PC-3 (cell line): ENCODE measurements at regions not wholly inside any gene's neighbourhood (a gene's known extent, or its start where the extent isn't known, plus 50 kb on each side); places are given as distances from the start of the nearest gene placed in this dataset.

Source experiments
- ATAC-seq: fragments of 200-7000 bp; cut with Tn5 transposase; 2 replicates; pipeline ENCODE4 v1.9.1; 2020; ENCODE audit warnings: mild to moderate bottlenecking, moderate library complexity
- BruUV-seq: library from RNA; stranded (reverse); fragments of 400-500 nt; replicated peaks from 2 replicates; lab custom pipeline; 2021; lab: Mats Ljungman, UMichigan
- CTCF ChIA-PET: fragments of 300-600 bp; sonication (Branson Sonifier 250); formaldehyde crosslinking; loops from one replicate; lab custom pipeline; 2022; ENCODE audit warnings: antibody characterized with exemption; lab: Charles Lee
- POLR2A ChIA-PET: fragments of 300-600 bp; sonication (Branson Sonifier 250); formaldehyde crosslinking; loops from one replicate; lab custom pipeline; 2022; ENCODE audit warnings: antibody characterized with exemption; ENCODE audit not compliant: unreplicated experiment; lab: Charles Lee
- DNase-seq: peaks from one replicate; pipeline ENCODE4 v3.0.0-alpha.2; 2015
- H2AFZ ChIP-seq: fragments of 300-600 bp; sonication (generic); 2 replicates; pipeline ENCODE4 v1.6.0; 2016; ENCODE audit warnings: antibody characterized with exemption, low read length
- H3F3A ChIP-seq: fragments of 300-600 bp; sonication (generic); one replicate; pipeline ENCODE4 v1.6.0; 2017; ENCODE audit warnings: antibody characterized with exemption, low read length, control low read depth, mild to moderate bottlenecking; ENCODE audit not compliant: unreplicated experiment
- H3K27ac ChIP-seq: fragments of 300-600 bp; sonication (generic); 2 replicates; pipeline ENCODE4 v1.5.1; 2016; ENCODE audit warnings: mild to moderate bottlenecking, low read length
- H3K27me3 ChIP-seq: fragments of 300-600 bp; sonication (generic); 2 replicates; pipeline ENCODE4 v1.6.1; 2016; ENCODE audit warnings: low read length, mixed read lengths
- H3K36me3 ChIP-seq: fragments of 300-600 bp; sonication (generic); 2 replicates; pipeline ENCODE4 v1.6.1; 2016; ENCODE audit warnings: low read depth, mixed run types, low read length, mixed read lengths
- H3K4me1 ChIP-seq: fragments of 300-600 bp; sonication (generic); 2 replicates; pipeline ENCODE4 v1.5.1; 2016; ENCODE audit warnings: low read length; ENCODE audit not compliant: insufficient read depth
- H3K4me2 ChIP-seq: fragments of 300-600 bp; sonication (generic); 2 replicates; pipeline ENCODE4 v1.6.0; 2016; ENCODE audit warnings: low read length
- H3K4me3 ChIP-seq: fragments of 300-600 bp; sonication (generic); 2 replicates; pipeline ENCODE4 v1.5.1; 2016; ENCODE audit warnings: mild to moderate bottlenecking, low read length, mixed read lengths
- H3K79me2 ChIP-seq: fragments of 300-600 bp; sonication (generic); 2 replicates; pipeline ENCODE4 v1.6.1; 2017; ENCODE audit warnings: low read length, mixed read lengths
- H3K9ac ChIP-seq: fragments of 300-600 bp; sonication (generic); 2 replicates; pipeline ENCODE4 v1.6.0; 2016; ENCODE audit warnings: mild to moderate bottlenecking, low read length
- H3K9me2 ChIP-seq: fragments of 300-600 bp; sonication (generic); replicated peaks from 2 replicates; pipeline ENCODE4 v1.6.1; 2016; ENCODE audit warnings: mixed run types, low read length, mixed read lengths
- H3K9me3 ChIP-seq: fragments of 300-600 bp; sonication (generic); 2 replicates; pipeline ENCODE4 v1.6.1; 2016; ENCODE audit warnings: low read length, mixed read lengths
- H4K20me1 ChIP-seq: fragments of 300-600 bp; sonication (generic); 2 replicates; pipeline ENCODE4 v1.6.1; 2016; ENCODE audit warnings: low read length, mixed read lengths
- EZH2 ChIP-seq: fragments of 300-600 bp; sonication (generic); IDR thresholded peaks from one replicate; pipeline ENCODE4 v1.6.1; 2017; ENCODE audit warnings: antibody characterized with exemption, mild to moderate bottlenecking, low read length; ENCODE audit not compliant: unreplicated experiment
- EZH2phosphoT487 ChIP-seq: fragments of 300-600 bp; sonication (generic); IDR thresholded peaks from 2 replicates; pipeline ENCODE4 v1.6.1; 2018; ENCODE audit warnings: mild to moderate bottlenecking, antibody characterized with exemption, low read length, borderline replicate concordance
- intact Hi-C: fragments of 100-400 bp; cut with micrococcal nuclease; formaldehyde crosslinking; loops from 2 replicates; pipeline ENCODE4 v1.9.0; 2023
- TF ChIP-seq, protein P1 (sequence below): fragments of 300-600 bp; sonication (generic); conservative IDR thresholded peaks from 2 replicates; pipeline ENCODE4 v1.5.1; 2017; ENCODE audit warnings: antibody characterized with exemption, low read depth, mild to moderate bottlenecking, low read length

DNA sequence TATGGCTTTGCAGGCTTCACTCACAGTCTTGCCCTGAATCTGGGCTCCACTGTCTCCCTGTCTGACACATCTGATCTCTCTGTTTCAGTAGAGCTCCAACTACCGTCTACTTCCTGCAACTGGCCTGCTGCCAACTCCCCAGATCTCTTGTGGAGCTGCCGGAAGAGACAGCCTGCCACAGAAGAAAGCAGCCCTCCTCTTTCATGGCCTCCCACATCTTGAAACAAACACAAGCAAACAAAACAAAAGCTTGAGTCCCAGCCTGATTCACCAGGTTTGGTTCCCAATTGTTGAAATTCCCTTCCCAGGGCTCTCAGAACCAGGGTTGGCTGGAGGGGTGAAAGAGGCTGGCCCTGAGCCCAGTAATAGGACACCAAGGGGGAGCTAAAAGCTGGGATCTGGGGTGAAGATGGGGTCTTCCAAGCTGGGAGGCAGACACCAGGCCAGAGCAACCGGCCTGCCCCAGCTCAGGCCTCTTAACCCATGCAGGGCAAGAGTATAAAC is 55.3 kb upstream of the CA12 start:
- Histone ChIP-seq H3K9me3 (no peaks in the 10 kb centered on the region), H4K20me1 (no peaks in the 10 kb centered on the region), H3K9ac (no peak overlapping the region), H3K4me2 (no peak overlapping the region), H3K9me2 (no peaks in the 10 kb centered on the region), H3K4me3 (no peak overlapping the region), H3K36me3 (no peaks in the 10 kb centered on the region), H3K4me1 (peaks cover 12% of the 10 kb centered on the region), H3K79me2 (no peaks in the 10 kb centered on the region), H3K27me3 (no peaks in the 10 kb centered on the region), H2AFZ (no peak overlapping the region), H3K27ac (no peak overlapping the region), H3F3A (no peaks in the 10 kb centered on the region)
- CTCF ChIA-PET, result no interaction called here
- intact Hi-C loops, result no loop called here
- no TSS peak for BruUV-seq
- peak; percentile 34 for DNase-seq
- TF ChIP-seq EZH2 (no peak), EZH2phosphoT487 (no peak)
- TF ChIP-seq, protein P1, sequence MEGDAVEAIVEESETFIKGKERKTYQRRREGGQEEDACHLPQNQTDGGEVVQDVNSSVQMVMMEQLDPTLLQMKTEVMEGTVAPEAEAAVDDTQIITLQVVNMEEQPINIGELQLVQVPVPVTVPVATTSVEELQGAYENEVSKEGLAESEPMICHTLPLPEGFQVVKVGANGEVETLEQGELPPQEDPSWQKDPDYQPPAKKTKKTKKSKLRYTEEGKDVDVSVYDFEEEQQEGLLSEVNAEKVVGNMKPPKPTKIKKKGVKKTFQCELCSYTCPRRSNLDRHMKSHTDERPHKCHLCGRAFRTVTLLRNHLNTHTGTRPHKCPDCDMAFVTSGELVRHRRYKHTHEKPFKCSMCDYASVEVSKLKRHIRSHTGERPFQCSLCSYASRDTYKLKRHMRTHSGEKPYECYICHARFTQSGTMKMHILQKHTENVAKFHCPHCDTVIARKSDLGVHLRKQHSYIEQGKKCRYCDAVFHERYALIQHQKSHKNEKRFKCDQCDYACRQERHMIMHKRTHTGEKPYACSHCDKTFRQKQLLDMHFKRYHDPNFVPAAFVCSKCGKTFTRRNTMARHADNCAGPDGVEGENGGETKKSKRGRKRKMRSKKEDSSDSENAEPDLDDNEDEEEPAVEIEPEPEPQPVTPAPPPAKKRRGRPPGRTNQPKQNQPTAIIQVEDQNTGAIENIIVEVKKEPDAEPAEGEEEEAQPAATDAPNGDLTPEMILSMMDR, result no peak
- POLR2A ChIA-PET, result no interaction called here
- peak; percentile 36; the same call in 1 of the 2 replicates for ATAC-seq

DNA sequence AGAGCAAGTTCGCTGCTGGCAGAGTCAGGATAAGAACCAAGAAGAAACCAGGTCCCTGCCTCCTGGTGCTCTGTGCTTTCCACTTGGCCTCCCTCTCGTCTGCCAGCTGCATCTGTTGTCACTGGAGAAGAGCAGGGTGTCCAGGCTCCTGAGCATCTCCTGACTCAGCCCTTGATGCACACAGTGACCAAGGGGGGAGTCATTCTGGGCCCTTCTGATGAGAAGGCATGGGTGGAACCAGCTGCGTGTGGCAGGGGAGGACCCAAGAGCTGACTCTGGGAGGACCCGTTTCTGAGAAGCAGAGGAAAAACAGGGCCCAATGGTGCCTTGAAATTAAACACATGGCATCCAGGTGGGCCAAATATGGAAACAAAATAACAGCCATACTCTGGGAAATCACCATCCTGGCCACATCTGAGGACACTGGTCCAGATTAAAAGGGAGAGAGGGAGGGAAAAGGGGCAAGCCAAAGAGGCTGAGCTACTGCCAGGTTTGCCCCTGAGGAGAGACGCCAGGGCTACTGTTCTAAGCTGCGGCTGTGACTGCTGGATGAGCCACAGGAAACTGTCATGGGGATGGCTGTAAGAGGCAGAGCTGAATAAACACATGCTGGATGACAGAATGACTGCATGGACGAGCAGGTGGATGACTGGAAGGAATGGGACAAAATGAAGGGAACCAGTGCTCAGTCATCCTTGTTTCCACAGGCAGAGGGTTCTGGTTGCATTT is 58.1 kb upstream of the CA12 start:
- Histone ChIP-seq H3K79me2 (no peaks in the 10 kb centered on the region), H3K4me2 (peak overlapping the region; percentile 13; the same call in 1 of the 2 replicates), H3K4me3 (no peak overlapping the region), H2AFZ (peak overlapping the region; percentile 39; the same call in 1 of the 2 replicates), H3F3A (no peaks in the 10 kb centered on the region), H3K9me2 (no peaks in the 10 kb centered on the region), H3K27ac (no peak overlapping the region), H4K20me1 (no peaks in the 10 kb centered on the region), H3K9me3 (no peaks in the 10 kb centered on the region), H3K4me1 (peaks cover 12% of the 10 kb centered on the region), H3K9ac (no peak overlapping the region), H3K27me3 (no peaks in the 10 kb centered on the region), H3K36me3 (no peaks in the 10 kb centered on the region)
- no TSS peak for BruUV-seq
- ChIA-PET POLR2A (no interaction called here), CTCF (no interaction called here)
- intact Hi-C loops, result no loop called here
- ATAC-seq, result peak; percentile 92
- DNase-seq, result peak; percentile 67
- TF ChIP-seq, protein P1, result no peak

DNA sequence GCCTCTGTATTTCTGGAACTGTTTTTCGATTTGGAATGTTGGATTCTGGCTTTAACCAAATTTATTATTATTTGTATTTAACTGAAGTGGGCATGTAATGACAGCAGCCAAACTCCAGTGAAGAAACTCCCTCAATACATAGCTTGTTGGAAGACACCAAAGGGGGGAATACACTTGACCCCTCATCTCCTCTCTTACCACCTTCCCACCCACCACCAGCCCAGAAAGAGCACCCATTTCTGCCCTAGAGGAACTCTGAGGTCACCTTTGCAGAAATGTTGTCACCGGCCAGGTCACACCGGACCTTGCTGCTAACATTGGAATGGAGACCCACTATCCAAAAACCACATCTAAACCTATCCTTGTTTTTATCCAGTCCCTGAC is 58.6 kb upstream of the CA12 start:
- H3K4me3 ChIP-seq, result no peak overlapping the region
- no peaks in the 10 kb centered on the region for H3F3A ChIP-seq
- intact Hi-C loops, result no loop called here
- no peak overlapping the region for H3K27ac ChIP-seq
- no TSS peak for BruUV-seq
- POLR2A ChIA-PET, result no interaction called here
- H3K9me2 ChIP-seq, result no peaks in the 10 kb centered on the region
- H3K36me3 ChIP-seq, result no peaks in the 10 kb centered on the region
- H3K9ac ChIP-seq, result no peak overlapping the region
- no peaks in the 10 kb centered on the region for H4K20me1 ChIP-seq
- no peaks in the 10 kb centered on the region for H3K27me3 ChIP-seq
- CTCF ChIA-PET, result no interaction called here
- H3K79me2 ChIP-seq, result no peaks in the 10 kb centered on the region
- no peak for ATAC-seq
- no peaks in the 10 kb centered on the region for H3K9me3 ChIP-seq
- H2AFZ ChIP-seq, result peak overlapping the region; percentile 39; the same call in 1 of the 2 replicates
- TF ChIP-seq EZH2phosphoT487 (no peak), EZH2 (no peak)
- TF ChIP-seq, protein P1, result no peak
- no peak for DNase-seq
- peaks cover 12% of the 10 kb centered on the region for H3K4me1 ChIP-seq
- peak overlapping the region; percentile 13; the same call in 1 of the 2 replicates for H3K4me2 ChIP-seq
